GM18907 (cell line): ENCODE measurements at regions not wholly inside any gene's neighbourhood (a gene's known extent, or its start where the extent isn't known, plus 50 kb on each side); places are given as distances from the start of the nearest gene placed in this dataset.

Source experiments
- ATAC-seq: cut with Tn5 transposase; IDR thresholded peaks from one replicate; pipeline ENCODE4 v1.9.1; 2021; ENCODE audit warnings: mild to moderate bottlenecking, moderate library complexity; ENCODE audit not compliant: unreplicated experiment

DNA sequence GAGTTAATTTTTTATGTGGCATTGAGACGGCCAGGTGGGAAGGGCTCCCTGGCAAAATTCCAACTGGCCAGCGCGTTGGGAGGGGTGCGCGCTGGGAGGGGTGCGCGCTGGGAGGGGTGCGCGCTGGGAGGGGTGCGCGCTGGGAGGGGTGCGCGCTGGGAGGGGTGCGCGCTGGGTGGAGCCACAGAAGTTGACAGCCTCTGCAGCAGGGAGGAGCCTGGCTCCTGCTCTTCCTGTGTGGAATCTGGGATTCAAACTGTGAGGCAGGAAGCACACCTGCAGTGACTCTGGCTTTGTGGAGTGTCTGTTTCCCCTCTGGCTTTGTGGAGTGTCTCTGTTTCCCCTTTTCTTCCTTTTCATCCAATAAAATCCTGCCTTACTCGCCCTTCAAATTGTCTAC is 147.9 kb upstream of the CBLN2 start:
- ATAC-seq: no peak

DNA sequence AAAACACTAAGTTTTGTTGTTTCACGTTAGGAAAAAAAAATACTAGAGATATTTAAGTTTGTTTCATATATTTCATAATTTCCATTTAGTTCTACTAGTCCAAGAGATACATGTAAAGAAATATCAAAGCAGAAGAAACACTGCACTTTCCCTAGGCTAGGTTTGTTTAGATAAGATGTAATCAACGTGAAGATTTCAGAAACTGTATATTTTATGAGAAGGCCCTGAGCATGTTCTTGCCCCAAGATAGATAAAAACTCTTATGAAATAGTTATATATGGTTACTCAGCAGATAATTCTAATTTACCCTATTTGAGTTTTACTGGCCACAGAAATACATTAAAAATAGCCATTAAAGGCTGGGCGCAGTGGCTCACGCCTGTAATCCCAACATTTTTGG is 143.6 kb upstream of the CBLN2 start:
- no peak for ATAC-seq

DNA sequence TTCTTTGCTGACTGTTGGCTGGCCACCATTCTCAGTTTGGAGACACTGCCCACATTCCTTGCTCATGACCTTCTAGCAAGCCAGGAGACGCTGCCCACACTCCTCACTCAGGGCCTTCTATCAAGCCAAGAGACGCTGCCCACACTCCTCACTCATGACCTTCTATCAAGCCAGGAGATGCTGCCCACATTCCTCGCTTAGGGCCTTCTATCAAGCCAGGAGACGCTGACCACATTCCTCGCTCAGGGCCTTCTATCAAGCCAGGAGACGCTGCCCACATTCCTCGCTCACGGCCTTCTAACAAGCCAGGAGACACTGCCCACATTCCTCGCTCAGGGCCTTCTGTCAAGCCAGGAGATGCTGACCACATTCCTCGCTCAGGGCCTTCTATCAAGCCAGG is 131.3 kb upstream of the CBLN2 start:
- no peak for ATAC-seq

DNA sequence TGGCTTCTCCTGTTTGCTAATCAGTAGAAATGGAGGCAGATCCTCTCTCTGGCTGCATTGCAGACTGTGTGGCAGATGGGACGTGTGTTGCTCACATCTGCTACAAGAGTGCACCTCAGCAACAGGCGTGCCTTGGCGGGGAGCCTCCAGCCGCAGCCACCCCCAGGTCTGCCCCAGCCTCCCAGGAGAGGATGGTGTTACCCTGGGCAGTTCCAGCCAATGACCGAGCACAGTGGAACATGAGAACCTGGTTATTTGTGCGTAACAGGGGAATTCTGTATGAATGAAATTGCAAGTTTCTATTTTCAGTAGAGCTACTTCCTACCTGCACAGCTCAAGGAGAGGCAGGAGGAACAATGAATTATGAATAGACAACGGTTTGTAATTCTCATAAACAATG is 130.6 kb upstream of the CBLN2 start:
- ATAC-seq: peak; percentile 97

DNA sequence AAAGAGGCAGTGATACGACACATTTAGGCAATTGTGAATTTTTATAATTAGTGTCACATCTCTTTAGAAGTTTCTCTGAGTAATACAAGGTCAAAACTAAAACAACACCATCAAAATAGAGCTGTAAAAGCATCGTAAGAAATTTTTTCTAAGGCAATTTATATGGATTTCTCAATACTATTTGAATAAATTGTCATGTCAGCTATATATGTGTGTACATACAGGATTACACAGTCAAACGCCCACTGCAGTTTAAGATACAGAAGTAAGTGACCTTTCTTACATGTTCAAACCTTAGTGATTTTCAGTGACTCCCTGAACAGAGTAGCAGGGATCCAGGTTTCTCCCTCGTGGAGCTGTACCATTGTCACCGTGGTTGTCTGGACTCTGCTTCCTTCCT is 129.1 kb upstream of the CBLN2 start:
- no peak for ATAC-seq

DNA sequence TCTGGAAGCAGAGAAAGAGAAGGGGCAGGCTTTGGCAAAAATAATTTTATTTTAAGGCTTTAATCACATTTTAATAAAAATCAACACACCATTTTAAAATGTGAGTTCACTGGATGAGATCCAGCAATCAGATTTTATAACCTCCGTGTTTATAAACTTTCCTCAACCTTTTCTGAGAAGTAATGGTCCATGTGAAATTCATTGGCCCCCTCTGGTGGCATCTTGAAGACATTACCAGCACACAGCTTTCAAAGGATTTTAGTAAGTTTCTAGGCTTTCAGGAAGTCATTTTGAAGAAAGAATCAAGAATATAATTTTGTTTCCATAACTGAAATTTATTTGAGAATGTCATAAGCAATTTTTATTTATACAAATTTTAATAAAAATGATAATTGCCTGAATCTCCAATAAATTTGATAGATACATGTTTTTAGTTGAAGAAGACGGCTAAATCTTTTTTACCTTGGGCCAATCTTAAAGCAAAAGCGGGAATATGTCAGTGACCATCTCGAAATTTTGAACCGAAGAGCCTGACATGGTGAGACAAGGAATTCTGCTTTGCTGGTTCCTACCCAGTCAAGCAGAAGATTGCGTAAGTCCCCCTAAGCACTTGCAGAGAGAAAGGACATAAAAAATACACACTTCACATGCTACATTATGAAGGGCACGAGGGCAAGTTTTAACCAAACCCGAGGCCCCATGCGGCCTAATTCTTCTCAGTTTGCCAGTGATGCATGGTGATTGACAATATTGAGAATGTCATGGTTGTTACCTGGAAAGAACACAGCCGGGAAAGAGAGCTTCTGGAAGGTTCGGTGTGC is 128.4 kb upstream of the CBLN2 start:
- ATAC-seq: peak; percentile 56

DNA sequence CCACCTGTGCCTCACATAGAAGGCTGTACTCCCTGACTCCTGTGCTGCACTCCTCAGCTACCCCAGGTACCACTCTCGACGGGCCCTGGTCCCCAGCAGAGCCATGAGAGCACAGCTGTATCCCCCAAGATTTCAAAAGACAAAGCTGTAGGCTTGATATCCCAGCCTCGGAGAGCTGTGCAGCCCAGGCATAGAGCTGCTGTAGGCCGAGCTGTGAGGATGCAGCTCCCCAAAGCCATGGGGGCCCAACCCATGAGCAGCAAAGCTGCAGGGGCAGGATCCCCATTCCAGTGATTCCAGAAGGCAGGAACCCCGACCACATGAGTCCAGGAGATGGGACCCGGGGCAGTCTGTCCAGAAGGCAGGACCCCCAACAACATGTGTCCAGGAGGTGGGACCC is 123.8 kb upstream of the CBLN2 start:
- ATAC-seq: no peak

DNA sequence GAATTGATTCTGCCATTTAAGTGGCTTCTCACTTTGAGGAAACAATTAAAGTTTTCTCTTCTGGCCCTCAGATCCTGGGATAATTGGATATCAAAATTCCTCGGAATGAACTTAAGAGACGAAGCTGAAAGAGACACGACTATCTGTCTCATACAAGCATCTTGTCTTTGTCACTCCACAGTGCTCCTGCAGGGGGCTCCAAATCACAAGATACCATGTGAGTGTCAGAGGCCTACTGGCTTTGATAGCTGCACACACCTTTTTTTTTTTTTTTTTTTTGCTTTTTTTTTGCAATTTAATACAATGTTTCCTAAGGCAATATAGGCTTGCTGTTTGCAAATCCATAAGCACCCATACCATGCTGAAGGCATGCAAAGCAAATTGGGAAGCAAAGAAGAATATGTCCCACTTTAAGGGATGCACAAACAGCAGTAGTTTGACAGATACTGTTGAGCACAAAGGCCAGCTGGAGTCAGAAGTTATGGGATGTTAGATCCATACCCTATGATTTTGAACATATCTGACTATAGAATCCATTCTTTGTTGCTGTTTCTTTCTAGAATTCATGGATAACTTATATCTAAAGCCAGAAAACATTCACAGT is 109.0 kb upstream of the CBLN2 start:
- ATAC-seq: peak; percentile 95

DNA sequence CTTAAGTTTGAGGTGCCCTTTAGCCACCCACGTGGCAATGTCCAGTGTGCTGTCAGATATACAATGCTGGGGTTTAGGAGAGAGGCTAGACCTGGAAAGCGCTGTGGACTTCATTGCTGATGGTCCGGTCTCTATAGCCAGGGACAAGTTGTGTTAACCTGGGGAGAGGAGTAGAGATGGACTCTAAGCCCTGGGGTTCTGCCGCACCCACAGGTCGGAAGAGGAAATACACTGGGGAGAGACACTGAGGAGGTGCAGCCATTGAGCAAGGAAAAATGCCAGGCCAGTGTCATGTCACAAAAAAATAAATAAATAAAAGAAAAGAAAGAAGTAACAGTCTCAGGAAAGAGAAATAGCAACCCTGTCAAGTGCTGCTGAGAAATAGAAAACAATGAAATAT is 106.9 kb upstream of the CBLN2 start:
- ATAC-seq: no peak

DNA sequence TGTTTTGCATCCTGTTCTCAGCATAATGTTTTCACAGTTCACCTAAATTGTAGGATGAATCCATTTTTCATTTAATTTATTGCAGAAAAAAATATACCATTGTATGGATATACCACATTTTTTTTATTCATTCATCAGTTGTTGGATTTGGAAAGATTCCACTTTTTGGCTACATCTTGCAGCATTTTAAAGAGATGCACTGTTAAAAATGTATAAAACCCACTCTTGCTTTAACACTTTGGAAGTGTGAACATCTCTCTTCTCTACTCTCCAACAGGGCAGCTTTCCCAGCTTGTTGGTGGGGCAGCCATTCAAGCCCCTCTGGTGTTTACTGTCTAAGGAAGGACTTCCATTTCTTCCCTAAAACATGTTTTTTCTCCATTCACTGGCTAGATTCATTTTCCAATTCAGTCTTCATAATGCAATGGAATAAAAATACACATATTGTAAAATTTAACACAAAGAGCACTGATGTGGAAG is 104.4 kb upstream of the CBLN2 start:
- no peak for ATAC-seq

DNA sequence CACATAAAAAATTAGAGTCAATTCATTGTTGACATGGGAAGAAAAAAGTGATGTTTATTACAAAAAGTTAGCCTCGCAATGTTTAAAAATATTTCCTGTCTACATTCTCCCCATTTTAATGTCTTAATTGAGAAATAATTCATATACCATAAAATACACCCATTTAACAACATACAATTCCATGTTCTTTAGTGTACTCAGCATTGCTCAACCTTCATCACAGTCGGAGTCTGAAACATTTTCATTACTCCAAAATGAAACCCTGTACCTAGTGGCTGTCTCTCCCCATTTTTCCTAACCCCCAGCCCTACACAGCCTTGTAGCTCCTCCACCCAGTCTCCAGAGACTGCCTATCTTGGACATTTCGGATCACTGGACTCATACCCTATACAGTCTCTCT is 103.9 kb upstream of the CBLN2 start:
- no peak for ATAC-seq

DNA sequence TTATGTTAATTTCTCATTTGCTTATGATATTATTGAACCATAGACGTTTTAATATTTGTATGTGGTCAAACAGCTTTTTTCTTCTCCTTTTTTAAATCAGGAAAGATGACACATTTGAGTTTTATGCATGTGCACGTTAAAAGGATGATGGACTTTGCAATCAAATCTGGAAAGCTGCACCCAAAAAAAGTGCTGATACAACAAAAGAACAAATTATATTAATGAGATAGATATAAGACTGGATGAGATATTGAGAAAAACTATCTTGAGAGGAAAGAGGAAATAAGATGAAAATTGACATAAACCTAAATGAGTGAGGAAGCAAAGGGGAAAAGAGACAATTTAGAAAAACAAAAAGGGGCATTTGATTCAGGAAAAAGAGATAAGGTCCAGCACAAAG is 96.4 kb upstream of the CBLN2 start:
- ATAC-seq: no peak

DNA sequence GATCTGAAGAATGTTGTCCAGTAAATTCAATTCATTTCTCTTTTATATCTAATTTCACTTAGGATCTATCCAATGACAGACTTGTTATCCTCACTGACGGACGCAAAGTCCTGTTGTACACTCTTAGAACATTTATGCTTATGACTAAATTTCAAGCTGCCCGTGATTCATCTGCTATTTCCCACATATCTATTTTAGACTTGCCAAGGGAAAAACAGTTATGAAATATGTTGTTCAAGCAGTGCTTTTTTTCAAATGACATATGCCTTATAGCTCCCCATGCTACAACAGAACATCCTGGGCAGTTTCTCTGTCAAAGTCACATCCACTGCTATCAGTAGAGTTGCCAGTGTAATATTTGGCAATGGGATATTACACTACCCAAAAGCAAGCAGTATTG is 94.2 kb upstream of the CBLN2 start:
- ATAC-seq: no peak

DNA sequence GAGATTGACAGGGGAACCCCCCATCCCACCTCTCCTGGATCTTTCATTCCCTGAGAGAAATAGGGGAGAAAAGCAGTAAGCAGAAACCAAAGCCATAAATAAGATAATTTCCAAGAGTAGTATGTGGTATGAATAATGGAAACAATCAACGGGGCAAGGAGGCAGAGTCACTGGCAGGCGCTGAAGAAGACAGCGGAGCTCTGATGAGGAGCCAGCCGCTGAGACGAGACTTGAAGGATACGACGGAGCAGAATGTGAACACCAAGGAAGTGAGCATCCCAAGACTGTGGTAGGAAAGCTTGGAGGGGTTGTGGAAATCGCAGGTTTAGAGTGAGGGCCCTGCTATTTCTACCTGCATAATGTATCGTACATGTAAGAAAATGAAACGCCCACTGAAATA is 93.6 kb upstream of the CBLN2 start:
- no peak for ATAC-seq

DNA sequence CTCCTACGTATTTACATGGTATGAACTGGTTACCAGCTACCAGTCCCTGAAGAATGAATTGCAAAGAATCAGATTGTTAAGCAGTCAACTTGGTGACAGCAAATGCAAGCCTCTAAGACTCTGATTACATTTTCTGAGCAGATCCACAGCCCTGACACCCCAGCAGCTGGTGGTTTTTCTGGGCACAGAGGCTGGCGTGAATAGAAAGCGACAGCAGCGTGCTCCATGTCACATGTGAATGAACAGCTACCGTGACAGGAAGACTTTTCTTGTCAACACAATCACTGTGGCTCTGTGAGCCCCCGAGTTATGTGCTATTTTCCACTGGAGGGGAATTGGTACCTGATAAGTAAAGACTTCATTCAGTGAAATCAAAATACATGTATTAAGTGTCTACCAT is 93.2 kb upstream of the CBLN2 start:
- ATAC-seq: no peak

DNA sequence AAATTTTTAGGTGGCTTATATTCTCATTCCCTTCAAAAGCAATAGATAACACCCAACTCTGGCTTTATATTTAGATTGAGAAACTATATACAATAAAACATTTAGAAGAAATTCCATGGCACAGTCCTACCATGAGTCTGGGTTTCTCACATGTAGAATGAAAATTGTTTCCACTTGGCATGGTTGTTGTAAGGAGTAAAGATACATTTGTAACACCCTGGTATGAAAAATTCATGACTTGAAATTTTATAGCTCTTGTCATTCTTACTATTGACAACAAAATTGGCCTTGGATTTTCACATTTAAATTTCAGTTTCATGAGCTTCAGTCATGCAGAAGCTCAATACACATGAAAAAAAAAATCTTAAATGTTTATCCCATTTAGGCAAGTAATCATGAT is 92.5 kb upstream of the CBLN2 start:
- no peak for ATAC-seq

DNA sequence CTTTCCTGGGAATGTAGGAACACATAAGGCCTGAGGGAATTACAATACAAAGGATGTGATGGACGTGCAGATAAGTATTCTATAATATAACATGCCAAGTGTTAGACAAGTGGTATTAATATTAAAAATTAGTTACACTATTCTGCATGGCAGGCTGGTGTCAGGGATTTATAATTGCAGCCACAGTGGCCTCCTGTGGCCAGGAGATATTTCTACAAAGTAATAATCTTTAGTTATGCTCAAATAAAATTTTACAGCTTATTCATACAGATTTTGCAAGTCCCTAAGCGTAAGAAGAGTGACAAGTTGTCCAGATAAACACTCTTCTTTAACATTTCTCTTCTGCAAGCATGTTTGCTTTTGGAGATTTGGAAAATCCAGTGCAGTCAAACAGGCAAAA is 90.4 kb upstream of the CBLN2 start:
- no peak for ATAC-seq

DNA sequence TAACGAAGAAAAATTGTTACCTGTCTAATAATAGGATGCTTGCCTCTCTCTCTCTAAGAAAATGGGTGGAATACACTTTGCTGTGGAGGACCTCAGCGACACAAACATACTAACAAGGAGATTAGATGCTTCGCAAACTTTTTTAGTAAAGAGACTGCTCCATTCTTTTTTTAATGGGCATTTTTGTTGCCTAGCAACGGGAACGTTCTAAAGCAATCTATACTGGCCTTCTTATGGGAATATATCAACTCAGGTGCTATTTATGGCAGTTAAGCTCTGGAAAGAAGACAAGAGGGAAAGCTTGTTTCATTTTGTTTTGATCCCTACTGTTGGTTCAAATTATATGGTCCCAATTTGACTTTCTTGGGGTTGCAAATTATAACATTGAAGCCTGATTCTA is 86.8 kb upstream of the CBLN2 start:
- no peak for ATAC-seq

DNA sequence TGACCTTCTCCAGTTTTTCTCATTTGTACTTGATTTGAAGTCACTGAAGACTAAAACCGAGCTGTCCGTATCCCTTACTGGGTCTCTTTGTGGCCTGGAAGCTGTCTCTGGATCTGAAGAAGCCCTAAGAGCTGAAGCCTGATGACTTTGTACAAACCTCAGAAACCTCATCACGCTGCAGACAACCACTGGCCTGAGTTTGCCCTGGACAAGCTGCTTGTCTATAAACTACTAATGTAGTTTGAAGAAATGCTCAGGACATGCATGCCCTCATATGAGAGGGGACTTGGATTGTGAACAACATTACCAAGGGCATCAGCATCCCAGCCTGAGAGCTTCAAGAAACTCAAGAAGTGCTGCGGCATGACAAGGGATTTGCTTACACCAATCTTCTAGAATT is 79.3 kb upstream of the CBLN2 start:
- no peak for ATAC-seq

DNA sequence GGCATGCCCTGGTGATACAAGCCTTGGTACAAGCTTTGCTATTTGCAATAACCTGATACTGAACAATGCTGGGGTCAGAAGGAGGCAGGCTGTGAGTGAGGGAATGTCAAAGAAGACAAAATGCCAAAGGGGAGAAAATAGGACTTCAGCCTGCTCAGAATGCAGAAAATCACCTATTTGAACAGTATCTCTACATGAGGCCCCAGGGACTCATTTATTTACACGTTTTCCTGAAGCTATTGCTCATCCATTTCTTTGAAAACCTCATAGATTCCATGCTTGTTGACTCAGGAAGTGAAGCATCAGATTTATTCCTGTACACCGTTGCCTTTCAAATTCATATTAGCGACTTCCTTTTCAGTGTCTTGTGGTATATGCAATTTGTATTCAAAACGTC is 69.4 kb upstream of the CBLN2 start:
- ATAC-seq: no peak

DNA sequence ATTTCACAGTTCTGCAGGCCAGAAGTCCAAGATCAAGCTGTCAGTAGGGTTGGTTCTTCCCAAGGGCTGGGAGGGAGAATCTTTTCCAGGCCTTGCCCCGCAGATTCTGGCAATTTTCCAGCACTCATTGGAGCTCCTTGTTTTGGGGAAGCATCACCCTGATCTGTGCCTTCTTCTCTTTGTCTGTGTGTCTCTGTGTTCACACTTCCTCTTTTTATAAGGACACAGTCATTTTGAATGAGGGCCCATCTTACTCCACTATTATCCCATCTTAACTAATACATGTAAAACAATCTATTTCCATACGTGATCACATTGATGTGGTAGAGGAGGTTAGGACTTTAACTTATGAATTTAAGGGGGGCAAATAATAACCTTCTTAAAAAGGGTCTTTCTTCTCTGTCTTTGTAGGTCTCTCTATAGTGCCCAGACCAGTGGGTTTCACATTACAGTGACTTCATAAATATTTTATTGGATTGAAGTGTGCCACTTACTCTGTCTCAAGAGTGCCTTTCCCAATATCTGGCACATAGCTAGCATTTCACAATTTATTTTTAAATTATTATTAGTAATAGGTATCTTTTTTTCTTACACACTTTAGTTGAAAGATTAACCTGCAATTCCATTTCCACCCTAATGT is 68.9 kb upstream of the CBLN2 start:
- ATAC-seq: no peak

DNA sequence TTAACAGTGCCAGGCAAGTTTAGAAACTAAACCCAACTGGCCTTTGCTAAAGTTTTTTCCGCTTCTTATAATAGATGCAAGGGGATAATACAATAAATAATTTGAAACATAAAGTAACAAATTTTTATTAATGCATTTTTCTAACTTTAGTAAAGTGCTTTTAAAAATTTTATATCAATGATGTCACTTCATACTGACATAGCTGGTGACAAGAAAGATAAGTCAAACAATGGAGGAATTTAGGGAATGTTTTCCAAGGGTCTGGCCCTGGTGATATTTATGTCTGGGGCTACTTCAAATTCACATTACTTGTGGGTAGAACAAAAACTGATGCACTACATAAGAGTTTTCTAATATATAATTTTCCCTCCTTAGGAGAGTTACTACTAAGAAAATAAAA is 61.2 kb upstream of the CBLN2 start:
- no peak for ATAC-seq
